Endothelial cell (in vitro differentiated cells): ENCODE measurements at regions not wholly inside any gene's neighbourhood (a gene's known extent, or its start where the extent isn't known, plus 50 kb on each side); places are given as distances from the start of the nearest gene placed in this dataset. TPM values are rescaled to one million over a fixed set of nuclear protein-coding genes. Genes with fewer than 3 reads are reported as not detected.

Experiments
- DNase-seq: peaks from one replicate; pipeline ENCODE4 v3.0.0; 2021; ENCODE audit warnings: low spot score
- H3K27ac Mint-ChIP-seq: one replicate; pipeline ENCODE4 v1.8.0; 2021; ENCODE audit warnings: mixed read lengths, inconsistent platforms; ENCODE audit not compliant: unreplicated experiment
- H3K27me3 Mint-ChIP-seq: one replicate; pipeline ENCODE4 v1.8.0; 2021; ENCODE audit warnings: mild to moderate bottlenecking, moderate library complexity, mixed read lengths, inconsistent platforms; ENCODE audit not compliant: unreplicated experiment
- H3K36me3 Mint-ChIP-seq: one replicate; pipeline ENCODE4 v1.8.0; 2021; ENCODE audit warnings: mild to moderate bottlenecking, low read depth, mixed read lengths, inconsistent platforms; ENCODE audit not compliant: unreplicated experiment
- H3K4me1 Mint-ChIP-seq: one replicate; pipeline ENCODE4 v1.8.0; 2021; ENCODE audit warnings: mild to moderate bottlenecking, mixed read lengths, inconsistent platforms; ENCODE audit not compliant: unreplicated experiment
- H3K4me3 Mint-ChIP-seq: one replicate; pipeline ENCODE4 v1.8.0; 2021; ENCODE audit warnings: mild to moderate bottlenecking, mixed read lengths, inconsistent platforms; ENCODE audit not compliant: unreplicated experiment
- H3K9me3 Mint-ChIP-seq: one replicate; pipeline ENCODE4 v1.8.0; 2021; ENCODE audit warnings: mixed read lengths, inconsistent platforms; ENCODE audit not compliant: unreplicated experiment
- microRNA-seq: library from miRNA; unstranded; fragments of <30 nt; microRNA quantifications from one replicate; pipeline ENCODE4, GENCODE V29; 2020; ENCODE audit not compliant: unreplicated experiment
- TF ChIP-seq, protein P1 (sequence below): fragments of 200-600 bp; sonication (generic); IDR thresholded peaks from one replicate; pipeline ENCODE4 v1.5.0; 2021; ENCODE audit warnings: antibody characterized with exemption; ENCODE audit not compliant: unreplicated experiment

DNA sequence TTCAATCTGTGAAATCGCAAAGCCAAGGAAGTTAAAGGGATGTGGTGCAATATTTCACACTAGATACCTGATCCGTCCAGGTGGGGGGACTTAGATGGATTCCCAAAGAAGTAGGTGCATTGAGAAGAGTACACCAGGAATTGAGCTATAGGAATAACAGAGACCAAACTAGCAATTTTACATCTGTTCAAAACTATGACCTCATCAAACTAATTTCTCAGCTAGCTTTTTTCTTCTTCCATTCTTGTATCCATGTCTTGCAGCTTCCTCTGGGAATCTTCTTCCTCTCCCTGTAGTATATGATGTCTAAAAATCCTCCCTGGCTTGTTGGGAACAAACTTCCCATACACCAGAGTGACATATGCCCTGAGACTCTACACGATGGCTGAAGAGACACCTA lies 51.0 kb upstream of the PTPN13 start:
- no peak overlapping the region for H3K4me3 Mint-ChIP-seq
- peaks cover 9% of the 10 kb centered on the region for H3K27me3 Mint-ChIP-seq
- TF ChIP-seq, protein P1, sequence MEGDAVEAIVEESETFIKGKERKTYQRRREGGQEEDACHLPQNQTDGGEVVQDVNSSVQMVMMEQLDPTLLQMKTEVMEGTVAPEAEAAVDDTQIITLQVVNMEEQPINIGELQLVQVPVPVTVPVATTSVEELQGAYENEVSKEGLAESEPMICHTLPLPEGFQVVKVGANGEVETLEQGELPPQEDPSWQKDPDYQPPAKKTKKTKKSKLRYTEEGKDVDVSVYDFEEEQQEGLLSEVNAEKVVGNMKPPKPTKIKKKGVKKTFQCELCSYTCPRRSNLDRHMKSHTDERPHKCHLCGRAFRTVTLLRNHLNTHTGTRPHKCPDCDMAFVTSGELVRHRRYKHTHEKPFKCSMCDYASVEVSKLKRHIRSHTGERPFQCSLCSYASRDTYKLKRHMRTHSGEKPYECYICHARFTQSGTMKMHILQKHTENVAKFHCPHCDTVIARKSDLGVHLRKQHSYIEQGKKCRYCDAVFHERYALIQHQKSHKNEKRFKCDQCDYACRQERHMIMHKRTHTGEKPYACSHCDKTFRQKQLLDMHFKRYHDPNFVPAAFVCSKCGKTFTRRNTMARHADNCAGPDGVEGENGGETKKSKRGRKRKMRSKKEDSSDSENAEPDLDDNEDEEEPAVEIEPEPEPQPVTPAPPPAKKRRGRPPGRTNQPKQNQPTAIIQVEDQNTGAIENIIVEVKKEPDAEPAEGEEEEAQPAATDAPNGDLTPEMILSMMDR: no peak
- DNase-seq: no peak
- H3K9me3 Mint-ChIP-seq: no peaks in the 10 kb centered on the region
- H3K27ac Mint-ChIP-seq: no peak overlapping the region
- peaks cover 26% of the 10 kb centered on the region for H3K4me1 Mint-ChIP-seq
- no peaks in the 10 kb centered on the region for H3K36me3 Mint-ChIP-seq

DNA sequence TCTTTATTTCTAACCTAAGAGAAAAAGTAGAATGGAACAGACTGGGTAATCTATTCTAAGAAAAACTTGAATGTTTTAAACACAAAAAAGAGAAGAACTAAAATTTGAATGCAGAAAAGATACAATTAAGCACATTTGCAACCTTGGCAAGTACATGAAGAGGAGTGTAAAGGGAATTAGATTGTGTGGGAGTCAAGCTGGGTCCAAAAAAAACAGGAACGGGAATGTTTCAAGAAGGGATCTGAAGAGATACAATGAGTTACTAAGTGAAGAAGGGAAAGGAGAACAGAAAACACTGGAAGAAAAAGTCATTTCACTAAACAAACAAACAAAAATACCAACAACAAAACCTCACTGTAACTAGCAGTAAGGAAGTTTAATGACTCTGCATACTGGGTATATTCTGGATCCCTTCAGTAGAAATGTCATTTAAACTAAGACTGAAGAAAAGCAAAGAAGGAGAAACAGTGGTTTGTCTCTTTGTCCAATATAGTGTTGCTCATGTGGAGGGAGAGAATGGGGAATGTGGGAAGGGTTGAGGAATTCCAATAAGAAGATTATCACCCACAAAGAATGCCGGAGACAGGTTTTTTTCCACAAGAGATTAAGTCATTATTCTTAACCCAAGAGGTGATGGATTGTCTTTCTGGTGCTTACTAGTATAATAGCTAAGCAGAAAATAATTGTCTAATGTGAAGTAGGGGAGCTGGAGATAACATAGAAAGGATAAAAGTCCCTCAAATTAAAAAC lies 50.4 kb upstream of the PTPN13 start:
- Mint-ChIP-seq H3K9me3 (no peaks in the 10 kb centered on the region), H3K27me3 (peaks cover 9% of the 10 kb centered on the region), H3K27ac (no peak overlapping the region), H3K4me1 (peaks cover 26% of the 10 kb centered on the region), H3K4me3 (no peak overlapping the region), H3K36me3 (no peaks in the 10 kb centered on the region)
- TF ChIP-seq, protein P1: no peak
- no peak for DNase-seq

DNA sequence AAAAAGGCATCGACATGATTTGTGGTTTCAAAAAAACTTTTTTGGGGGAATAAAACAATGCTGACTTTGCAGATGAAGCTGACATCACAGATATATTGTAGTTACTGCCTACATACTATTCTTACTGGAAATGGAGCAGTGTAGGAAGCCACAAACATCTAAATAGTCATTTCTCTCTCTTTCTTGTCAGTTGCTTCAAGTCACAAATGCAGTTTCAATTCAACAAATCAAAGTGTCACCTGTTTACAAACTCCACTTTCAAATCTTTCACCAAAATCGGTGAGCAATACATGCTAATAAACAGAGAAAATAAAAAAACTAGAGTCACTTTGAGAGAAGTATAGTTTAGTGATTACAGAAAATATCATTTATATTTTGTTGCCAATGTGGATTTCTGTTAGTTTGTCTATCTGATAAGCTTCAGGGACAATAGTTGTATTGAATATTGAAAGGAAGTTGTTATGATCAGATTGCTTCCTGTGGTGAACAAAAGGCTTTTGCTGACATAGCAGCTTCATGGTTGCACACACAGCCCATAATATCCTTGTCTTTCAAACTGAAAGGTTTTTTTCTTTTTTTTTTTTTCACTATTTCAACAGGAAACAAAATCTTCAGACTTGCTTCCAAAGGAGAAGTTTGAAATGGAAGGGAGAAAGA lies 49.7 kb upstream of the PTPN13 start:
- H3K4me1 Mint-ChIP-seq: peaks cover 22% of the 10 kb centered on the region
- no peaks in the 10 kb centered on the region for H3K36me3 Mint-ChIP-seq
- H3K4me3 Mint-ChIP-seq: no peak overlapping the region
- H3K27me3 Mint-ChIP-seq: peaks cover 9% of the 10 kb centered on the region
- H3K27ac Mint-ChIP-seq: no peak overlapping the region
- DNase-seq: no peak
- TF ChIP-seq, protein P1: no peak
- no peaks in the 10 kb centered on the region for H3K9me3 Mint-ChIP-seq

Small RNA genes lying in the stretch of these regions (microRNA-seq; reads per million reads assigned to microRNA genes)
- gene MIR4452: not detected
